CD1c-positive myeloid dendritic cell (primary cell): ENCODE measurements at regions not wholly inside any gene's neighbourhood (a gene's known extent, or its start where the extent isn't known, plus 50 kb on each side); places are given as distances from the start of the nearest gene placed in this dataset.
"Not testable (repeated sequence)": the region's sequence is repeated elsewhere in the genome, so short reads cannot be mapped to it uniquely, and the experiment has no call there.

Experiments
- DNase-seq: peaks from one replicate; pipeline ENCODE4 v3.0.0-alpha.2; 2016; ENCODE audit errors: extremely low spot score

- DNase-seq = not testable (repeated sequence)
These were observed 81.6 kb downstream of the P2RY10 start for GRCh38 chrX:79026742-79027141.

GRCh38 chrX:79035421-79035820 lies 90.2 kb downstream of the P2RY10 start:
- DNase-seq = no peak

DNA sequence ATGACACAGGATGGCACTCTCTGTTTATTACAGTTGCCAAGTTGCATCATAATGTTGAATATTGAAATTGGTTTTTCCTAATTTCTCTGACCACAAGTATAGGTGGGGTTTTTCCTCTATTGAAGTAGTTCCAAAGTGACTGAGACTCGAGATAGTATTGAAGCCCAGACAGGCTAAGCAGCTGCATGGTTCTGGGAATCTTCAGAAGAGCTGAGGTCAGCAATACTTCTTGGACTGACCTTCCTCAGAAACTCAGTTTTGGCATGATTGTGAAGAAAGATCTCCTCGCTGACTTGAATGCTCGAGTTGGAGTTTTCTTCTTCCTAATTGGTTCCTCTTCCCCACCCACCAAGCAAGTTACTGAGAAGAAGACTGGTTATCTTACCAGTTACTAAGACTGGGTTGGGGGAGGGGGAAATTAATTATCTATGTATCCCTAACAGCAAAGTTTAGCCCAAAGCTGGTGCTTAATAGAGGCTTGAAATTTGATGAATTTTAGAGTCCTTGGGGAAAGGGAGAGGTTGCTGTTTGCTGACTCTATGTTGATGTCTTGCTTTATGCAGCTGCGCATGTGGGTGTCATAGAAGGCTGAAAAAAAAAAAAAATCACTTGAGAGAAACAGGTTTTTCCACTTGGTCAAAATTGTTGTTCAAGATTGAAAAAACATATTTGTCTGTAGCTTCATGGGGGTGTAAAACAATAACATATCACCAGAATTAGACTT lies 91.1 kb downstream of the P2RY10 start:
- DNase-seq = peak; percentile 5

GRCh38 chrX:79065696-79066095 lies 78.8 kb upstream of the GPR174 start:
- peak; percentile 26 for DNase-seq

DNA sequence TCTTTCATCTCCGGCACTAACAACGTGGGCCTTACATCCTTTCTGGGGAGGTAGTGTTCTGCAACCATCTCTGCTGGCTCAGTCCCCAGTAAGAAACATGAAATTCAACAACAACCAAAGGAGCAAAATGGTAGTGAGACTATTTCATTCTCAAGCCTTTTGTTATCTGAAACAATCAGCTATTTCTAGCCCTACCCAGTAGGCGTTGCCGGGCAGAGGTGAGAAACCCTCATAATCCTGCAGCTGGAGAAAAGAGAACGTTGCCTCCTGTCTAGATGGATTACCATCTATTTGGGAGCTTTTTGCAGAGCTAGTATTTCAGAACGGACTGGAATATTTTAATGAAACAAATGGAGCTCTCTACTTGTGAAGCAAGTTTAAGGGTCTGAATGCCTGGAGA lies 66.4 kb upstream of the GPR174 start:
- DNase-seq = no peak

DNA sequence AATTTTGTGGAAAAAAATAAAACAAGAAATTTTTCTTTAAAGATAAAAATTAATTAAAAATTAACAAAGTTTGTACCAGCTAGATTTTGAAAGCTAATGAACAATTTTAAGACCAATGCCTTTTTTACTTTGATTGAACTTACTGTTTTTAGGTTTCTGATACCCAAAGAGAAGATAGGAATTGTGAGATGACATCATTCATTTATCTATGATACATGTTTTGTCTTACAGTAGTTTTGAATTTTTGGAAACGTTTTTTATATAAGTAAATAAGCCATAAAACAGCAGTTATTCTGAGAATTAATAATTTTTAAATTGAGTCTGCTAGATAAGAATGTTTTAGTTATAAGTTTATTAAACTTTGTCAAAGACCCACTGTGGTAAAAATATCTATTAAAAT lies 65.0 kb upstream of the GPR174 start:
- no peak for DNase-seq

GRCh38 chrX:79080141-79080540 lies 64.3 kb upstream of the GPR174 start:
- DNase-seq = no peak

DNA sequence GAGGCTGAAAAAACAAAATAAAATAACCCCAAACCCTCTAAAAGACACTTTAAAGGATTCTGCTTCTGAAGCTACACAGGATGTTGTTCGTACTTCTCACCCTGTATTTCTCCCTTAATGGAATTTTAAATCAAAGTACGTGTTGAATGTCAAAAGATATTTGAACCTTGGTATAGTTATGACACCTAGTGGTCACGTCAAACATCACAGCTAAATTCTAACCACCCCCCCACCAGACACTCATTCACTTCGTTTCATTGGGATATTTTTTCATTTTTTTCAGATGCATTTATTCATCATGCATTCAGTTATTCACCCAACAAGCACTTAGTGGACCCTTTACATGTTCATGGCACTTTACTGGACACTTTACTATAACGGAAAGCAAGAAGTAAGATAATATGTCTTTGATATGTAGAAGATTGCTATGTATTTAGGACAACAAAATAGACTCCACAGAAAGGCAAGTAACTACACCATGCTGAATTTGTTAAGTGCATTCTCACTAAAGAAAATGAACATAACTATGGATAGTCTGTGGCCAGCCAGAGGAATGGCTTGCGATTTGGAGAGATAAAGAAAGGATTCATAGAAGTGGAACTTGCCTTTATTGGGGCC lies 62.5 kb upstream of the GPR174 start:
- peak; percentile 39 for DNase-seq

GRCh38 chrX:79082899-79083298 lies 61.6 kb upstream of the GPR174 start:
- DNase-seq = no peak

DNA sequence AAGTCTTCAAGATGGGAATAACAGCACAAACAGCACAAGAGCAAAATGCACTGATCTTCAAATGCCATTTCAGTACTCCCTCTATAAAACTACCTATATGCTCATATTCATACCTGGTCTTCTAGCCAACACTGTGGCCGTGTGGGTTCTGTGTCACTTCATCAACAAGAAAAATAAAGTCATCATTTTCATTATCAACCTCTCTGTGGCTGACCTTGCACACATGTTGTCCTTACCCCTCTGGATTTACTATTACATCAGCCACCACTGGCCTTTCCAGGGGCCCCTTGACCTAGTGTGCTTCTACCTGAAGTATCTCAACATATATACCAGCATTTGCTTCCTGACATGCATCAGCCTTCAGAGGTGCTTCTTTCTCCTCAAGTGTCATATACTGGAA lies 59.6 kb upstream of the GPR174 start:
- DNase-seq = no peak

DNA sequence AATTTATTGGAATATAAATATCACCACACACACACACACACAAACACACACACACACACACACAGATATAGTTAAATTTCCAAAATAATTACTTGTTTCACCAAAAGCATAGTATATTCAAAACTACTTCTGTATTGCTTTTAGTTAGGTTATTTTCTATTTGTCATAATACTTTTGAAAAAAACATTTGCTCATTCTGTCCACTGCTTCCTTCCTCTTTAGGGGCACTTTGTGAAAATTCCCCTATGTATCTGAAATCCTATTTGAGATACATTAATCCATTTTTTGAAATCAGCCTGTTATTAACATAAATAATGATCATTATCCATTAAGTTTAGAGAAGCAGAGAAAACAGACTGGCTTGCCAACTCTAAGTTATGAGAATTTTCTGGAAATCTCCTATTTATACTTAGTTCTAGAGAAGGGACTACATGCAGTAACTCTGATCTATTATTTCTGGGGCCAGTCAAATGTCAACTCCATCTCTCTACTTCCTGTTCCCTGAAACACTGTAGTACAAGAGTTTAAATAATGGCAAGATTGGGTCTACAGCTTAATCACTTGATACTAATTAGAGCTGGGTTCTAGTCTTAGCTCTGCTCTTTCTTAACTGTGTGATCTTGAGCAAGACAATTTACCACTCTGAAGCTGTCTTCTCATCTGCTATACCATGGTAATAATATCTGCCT lies 54.4 kb upstream of the GPR174 start:
- no peak for DNase-seq

- DNase-seq = no peak
These were observed 50.2 kb upstream of the GPR174 start for GRCh38 chrX:79094075-79094832.
